ENCODE measurements at regions not wholly inside any gene's neighbourhood (a gene's known extent, or its start where the extent isn't known, plus 50 kb on each side); places are given as distances from the start of the nearest gene placed in this dataset.

GRCh38 chr9:89792189-89793123, 187.6 kb downstream of the GADD45G start:
- Histone ChIP-seq H3K4me3 (no peak overlapping the region), H2AFZ (no peak overlapping the region), H3F3A (replicated peaks; ENCODE audit: low read depth) (no peaks in the 10 kb centered on the region), H3K36me3 (ENCODE audit: insufficient read depth) (no peaks in the 10 kb centered on the region), H3K27me3 (ENCODE audit: insufficient read depth) (no peaks in the 10 kb centered on the region), H3K27ac (ENCODE audit: low read depth) (no peak overlapping the region), H3K4me1 (ENCODE audit: insufficient read depth) (no peaks in the 10 kb centered on the region), H3K9me2 (ENCODE audit: insufficient read depth) (no peaks in the 10 kb centered on the region), H3K79me2 (replicated peaks; ENCODE audit: insufficient read depth) (no peaks in the 10 kb centered on the region), H3K4me2 (no peak overlapping the region), H4K20me1 (replicated peaks; ENCODE audit: insufficient read depth) (no peaks in the 10 kb centered on the region)
- Mint-ChIP-seq H3K27ac (no peak overlapping the region), H3K27me3 (ENCODE audit: insufficient read depth, low read depth, poor library complexity) (no peaks in the 10 kb centered on the region), H3K4me3 (no peak overlapping the region), H3K4me1 (no peaks in the 10 kb centered on the region; the same call in 2 of the 3 replicates), H3K36me3 (ENCODE audit: low read depth) (no peaks in the 10 kb centered on the region), H3K9me3 (no peaks in the 10 kb centered on the region; the same call in 2 of the 3 replicates)
- TF ChIP-seq CTCF (conservative IDR thresholded peaks at IDR 0.05; ENCODE audit: low read depth in 2 of 2) (no peak), CREB1 (CRISPR knock-in tag; IDR thresholded peaks at IDR 0.05; ENCODE audit: low read depth) (no peak), STAT1 (IDR thresholded peaks at IDR 0.05; ENCODE audit: unreplicated experiment) (no peak), ZNF331 (CRISPR knock-in tag; IDR thresholded peaks at IDR 0.05; ENCODE audit: low read depth) (no peak), ZNF114 (CRISPR knock-in tag; IDR thresholded peaks at IDR 0.05) (no peak), NANOG (IDR thresholded peaks at IDR 0.05; ENCODE audit: borderline replicate concordance) (no peak), POLR2AphosphoS5 (IDR thresholded peaks at IDR 0.05; ENCODE audit: low read depth) (no peak), EZH2 (IDR thresholded peaks at IDR 0.05; ENCODE audit: low read depth, unreplicated experiment) (no peak), ZNF462 (CRISPR knock-in tag; IDR thresholded peaks at IDR 0.05) (no peak), EZH2phosphoT487 (IDR thresholded peaks at IDR 0.05; ENCODE audit: unreplicated experiment) (no peak)
- TF ChIP-seq, protein P1, sequence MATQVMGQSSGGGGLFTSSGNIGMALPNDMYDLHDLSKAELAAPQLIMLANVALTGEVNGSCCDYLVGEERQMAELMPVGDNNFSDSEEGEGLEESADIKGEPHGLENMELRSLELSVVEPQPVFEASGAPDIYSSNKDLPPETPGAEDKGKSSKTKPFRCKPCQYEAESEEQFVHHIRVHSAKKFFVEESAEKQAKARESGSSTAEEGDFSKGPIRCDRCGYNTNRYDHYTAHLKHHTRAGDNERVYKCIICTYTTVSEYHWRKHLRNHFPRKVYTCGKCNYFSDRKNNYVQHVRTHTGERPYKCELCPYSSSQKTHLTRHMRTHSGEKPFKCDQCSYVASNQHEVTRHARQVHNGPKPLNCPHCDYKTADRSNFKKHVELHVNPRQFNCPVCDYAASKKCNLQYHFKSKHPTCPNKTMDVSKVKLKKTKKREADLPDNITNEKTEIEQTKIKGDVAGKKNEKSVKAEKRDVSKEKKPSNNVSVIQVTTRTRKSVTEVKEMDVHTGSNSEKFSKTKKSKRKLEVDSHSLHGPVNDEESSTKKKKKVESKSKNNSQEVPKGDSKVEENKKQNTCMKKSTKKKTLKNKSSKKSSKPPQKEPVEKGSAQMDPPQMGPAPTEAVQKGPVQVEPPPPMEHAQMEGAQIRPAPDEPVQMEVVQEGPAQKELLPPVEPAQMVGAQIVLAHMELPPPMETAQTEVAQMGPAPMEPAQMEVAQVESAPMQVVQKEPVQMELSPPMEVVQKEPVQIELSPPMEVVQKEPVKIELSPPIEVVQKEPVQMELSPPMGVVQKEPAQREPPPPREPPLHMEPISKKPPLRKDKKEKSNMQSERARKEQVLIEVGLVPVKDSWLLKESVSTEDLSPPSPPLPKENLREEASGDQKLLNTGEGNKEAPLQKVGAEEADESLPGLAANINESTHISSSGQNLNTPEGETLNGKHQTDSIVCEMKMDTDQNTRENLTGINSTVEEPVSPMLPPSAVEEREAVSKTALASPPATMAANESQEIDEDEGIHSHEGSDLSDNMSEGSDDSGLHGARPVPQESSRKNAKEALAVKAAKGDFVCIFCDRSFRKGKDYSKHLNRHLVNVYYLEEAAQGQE (IDR thresholded peaks at IDR 0.05; ENCODE audit: unreplicated experiment) = no peak
- TF ChIP-seq, protein P2, sequence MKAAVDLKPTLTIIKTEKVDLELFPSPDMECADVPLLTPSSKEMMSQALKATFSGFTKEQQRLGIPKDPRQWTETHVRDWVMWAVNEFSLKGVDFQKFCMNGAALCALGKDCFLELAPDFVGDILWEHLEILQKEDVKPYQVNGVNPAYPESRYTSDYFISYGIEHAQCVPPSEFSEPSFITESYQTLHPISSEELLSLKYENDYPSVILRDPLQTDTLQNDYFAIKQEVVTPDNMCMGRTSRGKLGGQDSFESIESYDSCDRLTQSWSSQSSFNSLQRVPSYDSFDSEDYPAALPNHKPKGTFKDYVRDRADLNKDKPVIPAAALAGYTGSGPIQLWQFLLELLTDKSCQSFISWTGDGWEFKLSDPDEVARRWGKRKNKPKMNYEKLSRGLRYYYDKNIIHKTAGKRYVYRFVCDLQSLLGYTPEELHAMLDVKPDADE (IDR thresholded peaks at IDR 0.05) = no peak
- DNase-seq (ENCODE audit: low spot score) (no peak), ATAC-seq (no peak)

Data from GM23338 (cell line).